GM19043 (cell line): ENCODE measurements at regions not wholly inside any gene's neighbourhood (a gene's known extent, or its start where the extent isn't known, plus 50 kb on each side); places are given as distances from the start of the nearest gene placed in this dataset.
"Not testable (repeated sequence)": the region's sequence is repeated elsewhere in the genome, so short reads cannot be mapped to it uniquely, and the experiment has no call there.

Experiments used
- ATAC-seq: cut with Tn5 transposase; IDR thresholded peaks from one replicate; pipeline ENCODE4 v1.9.1; 2021; ENCODE audit warnings: low read depth; ENCODE audit not compliant: unreplicated experiment

DNA sequence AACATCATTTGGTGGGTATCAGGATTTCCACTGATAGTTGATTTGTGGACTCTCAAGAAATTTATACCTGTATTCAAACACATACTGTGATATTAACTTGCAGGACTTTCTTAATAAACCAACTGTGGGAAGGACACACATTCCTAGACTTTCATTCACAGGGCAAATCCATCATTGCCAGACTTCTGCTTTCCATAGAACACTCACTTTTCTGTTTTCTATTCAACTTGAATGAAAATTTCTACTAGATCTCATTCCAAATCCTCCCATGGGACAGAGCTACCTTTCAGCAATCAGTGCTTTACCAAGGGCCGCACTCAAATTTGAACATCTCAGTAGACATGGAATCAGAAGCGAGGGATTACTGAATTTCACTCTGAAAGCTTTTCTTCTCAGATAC is 612.5 kb downstream of the IRS1 start:
- ATAC-seq: no peak

DNA sequence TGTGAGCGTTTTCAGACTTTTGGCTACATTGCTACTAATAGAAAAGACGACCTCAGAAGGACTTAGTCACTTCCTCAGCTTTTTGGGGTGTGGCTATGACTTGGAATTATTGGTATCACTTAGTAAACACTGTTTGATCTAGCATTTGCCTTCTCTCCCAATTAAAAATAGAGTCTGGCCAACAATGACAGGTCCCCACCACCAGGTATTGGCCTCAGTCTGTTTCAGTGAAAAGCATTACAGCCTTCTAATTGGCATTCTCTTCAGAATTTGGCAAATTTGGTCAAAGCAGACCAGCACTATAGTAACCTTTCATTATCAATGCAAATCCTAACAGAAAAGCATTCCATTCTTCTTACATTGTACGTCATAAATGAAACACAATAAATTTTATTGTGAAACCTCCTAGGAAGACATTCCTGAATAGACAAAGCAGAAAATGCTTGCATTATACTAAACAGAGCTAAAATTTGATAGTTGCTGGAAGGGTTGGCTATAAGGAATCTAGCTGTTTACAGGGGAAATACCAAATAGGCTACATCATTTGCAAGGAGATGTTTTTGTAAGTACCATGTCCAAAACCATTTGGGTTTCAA is 613.9 kb downstream of the IRS1 start:
- ATAC-seq: no peak

DNA sequence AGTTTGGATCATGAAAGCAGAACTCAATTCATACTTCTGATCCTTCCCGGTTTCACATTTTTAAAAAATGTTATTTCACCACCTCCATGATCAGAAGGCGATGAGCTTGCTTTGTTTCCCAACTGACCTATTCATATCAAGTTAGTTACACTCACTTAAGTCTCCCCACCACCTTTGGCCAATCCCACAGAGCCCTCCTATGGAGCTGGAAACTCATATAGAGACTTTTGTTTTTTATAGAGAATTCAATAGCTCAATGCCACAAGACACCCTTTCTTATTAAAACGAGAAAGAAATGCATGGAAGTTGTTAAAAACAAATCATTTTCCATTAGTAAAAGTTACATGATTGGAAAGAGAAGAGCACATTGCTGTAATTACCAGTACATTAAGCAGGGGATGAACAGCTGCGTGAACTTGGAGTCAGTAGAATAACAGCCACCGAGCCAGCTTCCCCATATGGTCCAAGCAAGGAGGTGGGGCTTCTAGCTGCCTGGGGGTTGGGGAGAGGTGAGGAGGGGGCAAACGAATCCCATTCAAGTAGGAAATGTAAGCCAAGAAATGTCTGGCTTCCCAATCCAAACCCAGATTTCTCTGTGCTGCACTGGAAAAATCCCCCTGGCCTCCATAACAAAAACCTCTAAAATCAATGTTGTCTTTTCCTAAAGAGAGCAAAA is 614.5 kb downstream of the IRS1 start:
- ATAC-seq: no peak

DNA sequence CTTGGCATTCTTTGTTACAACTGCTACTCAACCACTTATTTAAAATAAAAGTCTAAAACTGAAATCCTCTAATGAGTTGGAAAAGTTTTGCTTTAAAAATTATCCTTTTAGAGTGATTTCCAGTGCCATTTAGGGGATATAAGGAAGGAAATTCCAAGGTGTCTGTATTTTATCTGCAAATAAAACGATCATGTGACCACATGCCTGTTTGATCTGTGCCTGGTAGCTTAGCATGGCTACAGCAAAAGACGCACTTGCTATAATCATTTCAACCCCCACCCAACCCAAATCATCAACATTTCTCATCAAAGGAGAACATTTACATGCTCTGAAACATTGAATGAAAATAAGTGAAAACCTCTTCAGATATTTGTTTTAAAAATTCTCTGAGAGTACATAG is 615.1 kb downstream of the IRS1 start:
- no peak for ATAC-seq

DNA sequence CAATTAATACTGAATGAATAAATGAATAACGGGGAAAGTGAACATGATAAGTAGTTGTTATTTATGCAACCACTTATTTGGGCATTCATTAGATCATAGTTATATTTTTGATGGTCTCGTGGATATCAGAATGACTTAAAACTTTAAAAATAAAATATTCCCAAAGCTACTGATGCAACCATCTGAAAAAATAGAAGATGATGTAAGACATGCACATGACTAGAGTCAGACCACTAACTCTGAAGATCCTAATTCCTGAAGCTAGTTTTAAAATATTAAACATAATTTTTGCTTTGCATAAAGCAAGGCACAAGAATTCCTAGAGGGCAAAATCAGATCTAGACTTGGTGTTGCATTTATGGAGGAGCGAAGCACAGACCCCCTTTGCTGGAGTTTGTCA is 616.1 kb downstream of the IRS1 start:
- ATAC-seq: no peak

DNA sequence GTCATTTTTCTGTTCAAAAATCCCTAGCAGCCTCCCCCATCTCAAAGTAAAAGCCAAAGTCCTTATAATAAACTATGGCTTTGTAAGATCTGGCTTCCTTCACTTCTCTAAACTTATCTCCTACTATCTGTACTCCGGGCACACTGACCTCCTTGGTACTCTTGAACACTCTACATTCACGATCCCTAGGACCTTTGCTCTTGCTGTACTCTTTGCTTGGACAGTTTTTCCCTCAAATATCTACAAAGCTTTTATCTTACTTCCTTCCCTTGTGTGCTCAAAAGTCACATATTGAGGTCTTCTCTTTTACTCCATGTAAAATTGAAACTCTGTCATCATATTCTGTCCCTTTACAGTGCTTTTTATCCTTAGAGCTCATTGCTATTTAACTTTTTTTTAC is 616.6 kb downstream of the IRS1 start:
- ATAC-seq: no peak

- no peak for ATAC-seq
These were observed 617.7 kb downstream of the IRS1 start for GRCh38 chr2:226181909-226182308.

GRCh38 chr2:226180281-226180884 is 619.2 kb downstream of the IRS1 start:
- no peak for ATAC-seq

- ATAC-seq: no peak
These were observed 620.6 kb downstream of the IRS1 start for GRCh38 chr2:226179010-226179409.

- ATAC-seq: no peak
These were observed 623.2 kb downstream of the IRS1 start for GRCh38 chr2:226176283-226176984.

DNA sequence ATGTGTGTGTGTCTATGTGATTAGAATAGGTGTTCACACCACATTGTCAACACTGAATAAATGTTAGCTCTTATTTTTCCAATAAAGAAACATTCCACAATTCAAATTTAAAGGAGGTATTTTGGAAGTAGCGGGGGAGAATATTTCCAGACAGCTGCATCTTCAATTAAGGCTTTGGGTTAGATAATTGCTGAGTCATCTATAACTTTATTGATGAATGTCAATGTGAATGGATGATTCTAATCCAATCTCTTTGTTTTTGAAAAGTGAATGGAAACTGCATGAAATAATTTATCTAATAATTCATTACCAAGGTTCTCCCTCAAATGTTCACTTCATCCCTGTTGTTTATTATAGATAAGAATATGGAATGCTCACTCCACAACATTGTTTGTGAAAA is 625.2 kb downstream of the IRS1 start:
- ATAC-seq: no peak

DNA sequence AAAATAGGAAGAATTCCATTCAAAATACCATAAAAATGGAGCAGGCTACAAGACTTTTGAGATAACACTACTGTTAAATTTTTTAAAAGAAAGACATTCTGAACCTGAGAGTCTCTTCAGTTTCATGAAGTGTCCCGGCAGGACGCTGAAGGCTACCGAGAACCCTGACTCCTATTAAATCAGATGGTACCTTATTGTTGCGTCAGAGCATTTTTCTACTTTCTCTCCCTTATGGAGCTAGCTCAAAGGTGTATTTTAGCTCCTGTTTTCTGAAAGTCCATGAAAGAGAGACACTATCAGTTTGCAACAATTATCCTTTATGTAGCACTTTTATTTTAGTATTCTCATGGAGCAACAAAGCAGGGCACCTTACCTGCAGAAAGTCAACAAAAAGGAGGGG is 626.7 kb downstream of the IRS1 start:
- ATAC-seq: no peak

DNA sequence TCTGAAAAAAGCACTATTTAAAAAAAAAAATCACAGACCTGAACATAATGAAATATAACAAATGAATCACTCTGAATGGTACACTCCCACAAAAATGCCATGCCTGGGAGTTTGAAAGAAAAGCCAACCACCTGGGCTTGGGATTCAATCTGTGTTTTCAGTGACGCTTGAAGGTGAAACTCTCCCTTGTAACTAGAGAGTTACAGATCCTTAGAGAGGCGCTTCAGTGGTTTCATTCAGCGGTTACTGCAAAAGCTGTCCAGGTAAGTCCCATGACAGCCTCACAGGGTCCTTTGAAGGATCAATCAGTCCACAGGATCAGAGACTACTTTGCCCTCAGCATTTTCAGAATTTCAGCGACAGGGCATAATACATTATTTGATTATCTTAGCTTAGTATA is 627.3 kb downstream of the IRS1 start:
- ATAC-seq: no peak

DNA sequence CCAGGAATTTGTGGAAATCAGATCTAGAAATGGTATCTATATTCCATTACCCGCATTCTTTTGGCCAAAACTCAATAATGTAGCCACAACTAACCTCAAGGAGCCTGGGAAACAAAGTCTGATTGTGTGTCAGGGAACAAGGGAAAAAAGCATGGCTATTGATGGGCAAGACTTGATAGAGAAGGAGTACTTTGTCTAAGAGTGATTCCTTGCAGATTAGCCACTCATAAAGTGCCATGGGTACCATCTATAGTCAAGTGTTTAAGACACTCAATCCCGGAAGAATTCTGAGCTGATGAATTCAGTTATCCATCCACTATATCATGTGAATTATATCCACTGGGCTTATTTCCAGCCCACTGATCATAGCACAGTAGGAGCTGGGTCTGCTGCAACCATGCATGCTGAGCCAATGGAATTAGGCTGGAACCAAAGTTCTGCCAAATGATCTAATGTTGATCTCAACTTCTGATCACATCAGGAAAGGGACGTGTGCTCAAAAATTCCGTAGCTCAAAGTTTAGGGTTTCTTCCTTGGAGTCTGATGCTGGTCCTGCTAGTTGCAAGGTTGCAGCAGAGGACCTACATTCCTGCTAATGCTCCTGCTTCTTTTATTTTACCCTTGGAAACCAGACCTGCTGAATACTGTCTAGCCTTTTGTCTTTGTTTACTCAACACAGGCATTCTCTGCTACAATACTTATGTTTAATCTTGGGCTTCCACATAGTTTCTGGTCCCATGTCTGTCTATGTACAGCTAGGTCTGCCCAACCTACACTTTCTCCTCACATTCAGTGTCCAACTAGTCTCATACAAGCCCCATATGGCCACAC is 629.7 kb downstream of the IRS1 start:
- no peak for ATAC-seq

DNA sequence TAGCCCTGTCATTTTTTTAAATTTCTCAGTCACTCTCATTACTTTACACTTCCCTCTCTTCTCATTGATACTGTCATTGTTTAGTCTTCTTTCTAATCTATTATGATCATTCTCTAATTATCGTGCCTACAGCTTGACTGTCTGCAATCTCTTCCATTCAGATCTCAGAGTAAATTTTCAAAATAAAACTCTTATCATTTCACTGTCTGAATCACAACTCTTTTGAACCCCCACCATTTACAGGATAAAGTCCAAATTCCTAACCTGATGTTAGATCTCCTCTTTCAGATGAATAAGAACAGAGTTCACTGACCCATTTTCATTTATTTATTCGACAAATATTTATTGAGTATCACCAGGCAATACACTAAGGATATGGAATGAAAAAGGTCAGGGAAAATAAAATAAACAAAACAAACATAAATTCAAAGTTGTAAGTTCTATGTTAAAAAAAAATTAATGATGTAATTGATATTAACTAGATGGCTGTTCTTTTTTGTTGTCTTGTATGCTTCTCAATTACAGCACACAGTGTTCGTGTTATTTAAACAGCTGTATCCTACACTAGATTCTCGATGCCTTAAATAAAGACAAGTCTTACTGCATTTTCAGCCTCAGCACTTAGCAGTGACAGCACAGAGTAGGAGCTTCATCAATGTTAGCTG is 631.0 kb downstream of the IRS1 start:
- no peak for ATAC-seq

DNA sequence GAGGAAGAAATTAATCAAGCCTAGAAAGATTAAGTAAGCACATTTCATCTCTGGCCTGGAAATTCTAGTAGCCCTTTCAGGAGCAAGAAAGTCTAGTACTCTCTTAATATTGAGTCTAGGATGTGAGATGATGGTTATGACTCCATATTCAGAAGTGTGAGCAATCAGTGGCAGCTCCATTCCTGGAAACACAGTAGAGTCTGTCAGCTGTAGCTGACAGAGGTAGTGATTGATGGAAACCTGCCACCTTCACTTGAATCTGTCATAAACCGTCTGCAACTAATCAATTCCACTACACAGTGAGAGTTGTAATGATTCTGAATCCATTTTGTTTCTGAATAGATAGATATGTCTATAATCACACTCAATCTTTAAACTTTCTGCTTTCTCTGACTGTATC is 635.1 kb downstream of the IRS1 start:
- ATAC-seq: no peak

- not testable (repeated sequence) for ATAC-seq
These were observed 639.0 kb downstream of the IRS1 start for GRCh38 chr2:226160617-226161016.

DNA sequence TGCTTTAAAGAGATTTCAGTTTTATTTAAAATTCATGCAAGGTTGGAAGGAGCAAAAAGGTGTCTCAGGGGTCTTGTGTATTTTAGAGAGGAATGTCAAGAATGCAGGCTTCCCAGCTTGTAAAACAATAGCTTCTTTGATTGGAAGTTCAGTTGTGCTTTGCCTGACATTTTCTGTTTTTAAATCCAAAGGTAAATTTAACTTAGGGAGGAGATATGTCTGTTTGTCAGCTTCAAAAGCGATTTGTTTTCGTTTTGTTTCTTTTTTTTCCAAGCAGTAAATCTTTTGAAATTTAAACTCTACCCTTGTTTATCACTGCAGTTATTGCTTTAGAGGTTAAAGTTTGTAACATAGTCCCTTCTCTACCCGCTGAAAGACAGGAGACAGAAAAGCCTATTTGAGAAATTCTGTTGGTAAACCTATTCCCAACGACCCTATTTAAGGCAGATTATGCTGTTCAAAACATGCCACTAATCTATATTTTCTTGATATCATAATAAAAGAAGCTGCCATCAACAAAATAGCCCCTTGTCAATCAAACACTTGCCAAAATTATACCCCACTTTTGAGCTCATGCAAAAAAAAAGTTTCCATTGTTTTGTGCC is 639.6 kb downstream of the IRS1 start:
- ATAC-seq: no peak

GRCh38 chr2:226158940-226159339 is 640.7 kb downstream of the IRS1 start:
- ATAC-seq: no peak

GRCh38 chr2:226158229-226158628 is 641.4 kb downstream of the IRS1 start:
- ATAC-seq: no peak
